ENCODE measurements at regions not wholly inside any gene's neighbourhood (a gene's known extent, or its start where the extent isn't known, plus 50 kb on each side); places are given as distances from the start of the nearest gene placed in this dataset.
A peak's percentile ranks its signal among the peaks of the same experiment; 100 is the strongest.

GRCh38 chr22:46062971-46063631 lies 86.1 kb upstream of the WNT7B start:
- DNase-seq (ENCODE audit: low spot score in 2 of 2), result peak; percentile 57 to 64
- Histone ChIP-seq H3K27me3 (no peaks in the 10 kb centered on the region), H3K27ac (peak overlapping the region; percentile 98), H3K36me3 (no peaks in the 10 kb centered on the region), H3K4me3 (peak overlapping the region; percentile 79), H3K9me3 (no peaks in the 10 kb centered on the region), H3K4me1 (peaks cover 97% of the 10 kb centered on the region)
- TF ChIP-seq EP300 (IDR thresholded peaks at IDR 0.05) (no peak), POLR2AphosphoS5 (IDR thresholded peaks at IDR 0.05) (no peak), CTCF (IDR thresholded peaks at IDR 0.05) (no peak), POLR2A (IDR thresholded peaks at IDR 0.05) (no peak)
- 53% methylated on average over 12 of the region's 15 CpGs for WGBS

- peak; percentile 63 to 74 for DNase-seq (ENCODE audit: low spot score in 2 of 2)
- WGBS, result 40% methylated on average over 11 of the region's 11 CpGs
- no peak for TF ChIP-seq POLR2AphosphoS5 (IDR thresholded peaks at IDR 0.05)
- TF ChIP-seq POLR2A (IDR thresholded peaks at IDR 0.05), result no peak
- TF ChIP-seq EP300 (IDR thresholded peaks at IDR 0.05), result no peak
- TF ChIP-seq CTCF (IDR thresholded peaks at IDR 0.05), result no peak
- Histone ChIP-seq H3K36me3 (no peaks in the 10 kb centered on the region), H3K27me3 (no peaks in the 10 kb centered on the region), H3K4me1 (peaks cover 97% of the 10 kb centered on the region), H3K9me3 (no peaks in the 10 kb centered on the region), H3K4me3 (peak overlapping the region; percentile 79), H3K27ac (peak overlapping the region; percentile 98)
Observed at GRCh38 chr22:46063846-46064227, 86.5 kb upstream of the PPARA start.

- no peaks in the 10 kb centered on the region for H3K36me3 ChIP-seq
- 33% methylated on average over 22 of the region's 28 CpGs for WGBS
- TF ChIP-seq EP300 (IDR thresholded peaks at IDR 0.05), result no peak
- H3K4me3 ChIP-seq, result peak overlapping the region; percentile 79
- H3K27me3 ChIP-seq, result no peaks in the 10 kb centered on the region
- H3K4me1 ChIP-seq, result peaks cover 93% of the 10 kb centered on the region
- H3K9me3 ChIP-seq, result no peaks in the 10 kb centered on the region
- H3K27ac ChIP-seq, result peak overlapping the region; percentile 98
- peak; percentile 70 to 79 for DNase-seq (ENCODE audit: low spot score in 2 of 2)
Observed at GRCh38 chr22:46064228-46064965, 85.9 kb upstream of the PPARA start.

- H3K36me3 ChIP-seq, result no peaks in the 10 kb centered on the region
- H3K27me3 ChIP-seq, result no peaks in the 10 kb centered on the region
- peaks cover 86% of the 10 kb centered on the region for H3K4me1 ChIP-seq
- WGBS, result 19% methylated on average over 17 of the region's 17 CpGs
- peak overlapping the region; percentile 98 for H3K27ac ChIP-seq
- peak; percentile 24 to 40 for DNase-seq (ENCODE audit: low spot score in 2 of 2)
- H3K4me3 ChIP-seq, result peak overlapping the region; percentile 79
- TF ChIP-seq EP300 (IDR thresholded peaks at IDR 0.05) (no peak), POLR2AphosphoS5 (IDR thresholded peaks at IDR 0.05) (no peak), CTCF (IDR thresholded peaks at IDR 0.05) (no peak)
- no peaks in the 10 kb centered on the region for H3K9me3 ChIP-seq
Observed at GRCh38 chr22:46064966-46065666, 85.2 kb upstream of the PPARA start.

DNA sequence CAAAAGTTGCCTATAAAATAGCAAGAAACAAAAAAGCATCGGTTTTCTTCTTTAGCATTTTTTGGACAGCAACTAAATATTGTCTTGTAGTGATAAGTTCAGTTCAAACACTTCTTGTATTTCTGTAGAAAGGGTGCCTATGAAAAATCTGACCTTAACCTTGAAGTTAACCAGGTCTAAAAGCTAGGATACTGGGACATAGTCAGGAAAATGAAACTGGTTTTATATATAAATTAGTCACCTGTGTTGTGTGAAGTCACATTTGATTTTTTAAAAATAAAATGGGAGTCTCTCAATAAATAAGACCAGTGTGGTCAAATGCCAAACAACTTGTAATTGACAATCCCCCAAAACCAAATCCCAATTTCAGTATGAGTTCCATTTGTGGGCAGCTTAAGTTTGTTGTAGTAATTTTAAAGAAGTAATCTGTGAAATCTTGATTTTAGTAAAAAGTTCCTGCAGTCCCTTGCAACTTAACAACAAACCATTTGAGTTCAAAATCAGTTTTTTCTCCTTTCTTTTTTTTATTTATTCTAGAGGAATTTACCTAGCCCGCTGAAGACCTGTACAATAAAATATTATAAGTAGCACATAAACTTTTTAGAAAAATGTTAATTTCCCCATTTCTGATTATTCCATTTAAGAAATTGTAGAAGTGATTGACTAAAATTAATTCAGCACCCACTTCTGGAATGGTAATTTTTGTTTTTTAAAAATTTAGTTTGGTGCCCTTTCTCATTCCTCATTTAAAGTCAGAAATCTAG lies 84.5 kb upstream of the PPARA start:
- TF ChIP-seq CTCF (IDR thresholded peaks at IDR 0.05) (no peak), POLR2A (IDR thresholded peaks at IDR 0.05) (no peak), EP300 (IDR thresholded peaks at IDR 0.05) (no peak), POLR2AphosphoS5 (IDR thresholded peaks at IDR 0.05) (no peak)
- no peaks in the 10 kb centered on the region for H3K36me3 ChIP-seq
- 32% methylated on average over 2 of the region's 2 CpGs for WGBS
- DNase-seq (ENCODE audit: low spot score in 2 of 2), result no peak
- peaks cover 78% of the 10 kb centered on the region for H3K4me1 ChIP-seq
- peak overlapping the region; percentile 79 for H3K4me3 ChIP-seq
- H3K27me3 ChIP-seq, result no peaks in the 10 kb centered on the region
- H3K27ac ChIP-seq, result peak overlapping the region; percentile 98
- no peaks in the 10 kb centered on the region for H3K9me3 ChIP-seq
